Mesenchymal stem cell (in vitro differentiated cells and primary cell): ENCODE measurements at regions not wholly inside any gene's neighbourhood (a gene's known extent, or its start where the extent isn't known, plus 50 kb on each side); places are given as distances from the start of the nearest gene placed in this dataset.

Experiments used
- DNase-seq: peaks from one replicate; pipeline ENCODE4 v3.0.0-alpha.2; 2013
- H2AFZ ChIP-seq: one replicate; pipeline ENCODE4 v1.6.1; 2013; ENCODE audit warnings: low read depth, mild to moderate bottlenecking, control low read depth, inconsistent platforms, low read length, moderate library complexity
- H2AK5ac ChIP-seq: 2 replicates; pipeline ENCODE4 v1.6.1; 2013; ENCODE audit warnings: low read length, moderate library complexity, mild to moderate bottlenecking, inconsistent platforms; ENCODE audit not compliant: severe bottlenecking
- H2BK120ac ChIP-seq: one replicate; pipeline ENCODE4 v1.6.1; 2013; ENCODE audit warnings: low read depth, mild to moderate bottlenecking, inconsistent platforms, low read length, moderate library complexity
- H2BK12ac ChIP-seq, 2 experiments: one replicate each; pipeline ENCODE4 v1.6.1; 2013; ENCODE audit warnings: inconsistent platforms in 2 of 2, low read length in 2 of 2, mild to moderate bottlenecking in 2 of 2, moderate library complexity in 2 of 2, control low read depth in 1 of 2
- H2BK15ac ChIP-seq: one replicate; pipeline ENCODE4 v1.6.1; 2013; ENCODE audit warnings: mild to moderate bottlenecking, low read depth, inconsistent platforms; ENCODE audit not compliant: poor library complexity, severe bottlenecking
- H2BK5ac ChIP-seq: 2 replicates; pipeline ENCODE4 v1.6.1; 2013; ENCODE audit warnings: low read depth, mild to moderate bottlenecking, low read length, control low read depth, inconsistent platforms; ENCODE audit not compliant: poor library complexity, severe bottlenecking
- H3K14ac ChIP-seq, 2 experiments: one replicate each; pipeline ENCODE4 v1.6.1; 2013; ENCODE audit warnings: inconsistent platforms in 2 of 2, low read length in 2 of 2, control low read depth in 1 of 2, mild to moderate bottlenecking in 1 of 2, moderate library complexity in 1 of 2
- H3K18ac ChIP-seq, 2 experiments: one replicate each; pipeline ENCODE4 v1.6.1; 2013; ENCODE audit warnings: inconsistent platforms in 2 of 2, low read length in 2 of 2, control low read depth in 1 of 2, low read depth in 1 of 2, mild to moderate bottlenecking in 1 of 2
- H3K23ac ChIP-seq, 2 experiments: one replicate each; pipeline ENCODE4 v1.6.1; 2013; ENCODE audit warnings: inconsistent platforms in 2 of 2, low read length in 2 of 2, mild to moderate bottlenecking in 2 of 2, moderate library complexity in 2 of 2, control low read depth in 1 of 2
- H3K27ac ChIP-seq: 2 replicates; pipeline ENCODE4 v1.5.1; 2013; ENCODE audit warnings: mild to moderate bottlenecking, moderate library complexity, low read length, control low read depth, inconsistent platforms; ENCODE audit not compliant: poor library complexity, severe bottlenecking
- H3K27me3 ChIP-seq, 2 experiments: 2 replicates each; pipeline versions ENCODE4 v1.6.1 to v1.7.0; 2013; ENCODE audit warnings: low read length in 2 of 2, mild to moderate bottlenecking in 2 of 2, moderate library complexity in 2 of 2, control low read depth in 1 of 2, inconsistent platforms in 1 of 2; ENCODE audit not compliant: control insufficient read depth in 1 of 2, insufficient read depth in 1 of 2
- H3K36me3 ChIP-seq, 2 experiments: 2 replicates each; pipeline versions ENCODE4 v1.6.1 to v1.7.0; 2013; ENCODE audit warnings: low read length in 2 of 2, control low read depth in 1 of 2, inconsistent platforms in 1 of 2, low read depth in 1 of 2, mild to moderate bottlenecking in 1 of 2; ENCODE audit not compliant: insufficient read depth in 2 of 2, control insufficient read depth in 1 of 2
- H3K4ac ChIP-seq, 2 experiments: one replicate each; pipeline ENCODE4 v1.6.1; 2013; ENCODE audit warnings: inconsistent platforms in 2 of 2, low read length in 2 of 2, mild to moderate bottlenecking in 2 of 2, moderate library complexity in 2 of 2, control low read depth in 1 of 2, low read depth in 1 of 2
- H3K4me1 ChIP-seq: 2 replicates; pipeline ENCODE4 v1.6.1; 2013; ENCODE audit warnings: low read depth, low read length, control low read depth; ENCODE audit not compliant: control insufficient read depth, insufficient read depth
- H3K4me2 ChIP-seq: 2 replicates; pipeline ENCODE4 v1.6.1; 2013; ENCODE audit warnings: low read length, mild to moderate bottlenecking, inconsistent platforms; ENCODE audit not compliant: poor library complexity, severe bottlenecking
- H3K4me3 ChIP-seq, 2 experiments: 2 replicates each; pipeline versions ENCODE4 v1.5.1 to v1.7.0; 2013; ENCODE audit warnings: low read length in 2 of 2, mild to moderate bottlenecking in 2 of 2, control low read depth in 1 of 2, low read depth in 1 of 2; ENCODE audit not compliant: insufficient read depth in 1 of 2
- H3K79me1 ChIP-seq: replicated peaks from 2 replicates; pipeline ENCODE4 v1.6.1; 2013; ENCODE audit warnings: mild to moderate bottlenecking, control low read depth, low read length, inconsistent platforms; ENCODE audit not compliant: poor library complexity, severe bottlenecking
- H3K9ac ChIP-seq: 2 replicates; pipeline ENCODE4 v1.7.0; 2013; ENCODE audit warnings: mild to moderate bottlenecking, low read length, moderate library complexity
- H3K9me3 ChIP-seq: 2 replicates; pipeline ENCODE4 v1.7.0; 2013; ENCODE audit warnings: mild to moderate bottlenecking, low read length; ENCODE audit not compliant: control insufficient read depth
- H4K8ac ChIP-seq: one replicate; pipeline ENCODE4 v1.6.1; 2013; ENCODE audit warnings: inconsistent platforms, mild to moderate bottlenecking, low read length, moderate library complexity
- H4K91ac ChIP-seq: one replicate; pipeline ENCODE4 v1.6.1; 2013; ENCODE audit warnings: mild to moderate bottlenecking, low read length, inconsistent platforms
- WGBS: methylation state at CpG from one replicate; pipeline ENCODE4 v1.1.7; 2013; ENCODE audit warnings: mixed read lengths; 5-methylcytosine and 5-hydroxymethylcytosine counted together

- Histone ChIP-seq H4K91ac (no peak overlapping the region), H3K36me3 (no peaks in the 10 kb centered on the region), H3K9me3 (no peaks in the 10 kb centered on the region), H3K27me3 (no peaks in the 10 kb centered on the region), H3K9ac (no peak overlapping the region), H3K4me1 (no peaks in the 10 kb centered on the region), H2BK5ac (no peak overlapping the region), H3K18ac (no peak overlapping the region), H3K4me2 (no peak overlapping the region), H2AFZ (no peak overlapping the region), H3K4ac (no peak overlapping the region), H3K4me3 (no peak overlapping the region), H3K79me1 (no peaks in the 10 kb centered on the region), H2BK120ac (no peak overlapping the region), H2BK12ac (no peak overlapping the region), H4K8ac (no peak overlapping the region), H3K23ac (no peak overlapping the region), H3K14ac (no peak overlapping the region), H2BK15ac (no peak overlapping the region), H2AK5ac (no peak overlapping the region), H3K27ac (no peak overlapping the region)
- no peak for DNase-seq
Measured at GRCh38 chr13:23059173-23059572, 121.6 kb upstream of the SGCG start.

GRCh38 chr13:23060959-23061358 is 119.8 kb upstream of the SGCG start:
- Histone ChIP-seq H2BK12ac (no peak overlapping the region), H2AFZ (no peak overlapping the region), H3K18ac (no peak overlapping the region), H3K4me2 (no peak overlapping the region), H2BK15ac (no peak overlapping the region), H3K4ac (no peak overlapping the region), H3K27me3 (no peaks in the 10 kb centered on the region), H3K27ac (no peak overlapping the region), H4K8ac (no peak overlapping the region), H3K36me3 (no peaks in the 10 kb centered on the region), H3K9ac (no peak overlapping the region), H2AK5ac (no peak overlapping the region), H3K23ac (no peak overlapping the region), H3K4me1 (no peaks in the 10 kb centered on the region), H3K4me3 (no peak overlapping the region), H4K91ac (no peak overlapping the region), H2BK5ac (no peak overlapping the region), H3K14ac (no peak overlapping the region), H3K79me1 (no peaks in the 10 kb centered on the region), H3K9me3 (no peaks in the 10 kb centered on the region), H2BK120ac (no peak overlapping the region)
- WGBS: 80% methylated on average over 1 of the region's 1 CpG
- no peak for DNase-seq

- H2AFZ ChIP-seq: no peak overlapping the region
- 98% methylated on average over 4 of the region's 5 CpGs for WGBS
Measured at GRCh38 chr13:23067129-23067528, 113.7 kb upstream of the SGCG start.

GRCh38 chr13:23069566-23069965 is 111.2 kb upstream of the SGCG start:
- H3K4ac ChIP-seq: no peak overlapping the region
- H3K4me3 ChIP-seq: peak overlapping the region in 1 of 2 experiments; percentile 42
- H3K14ac ChIP-seq: no peak overlapping the region
- no peak overlapping the region for H3K23ac ChIP-seq
- H2BK5ac ChIP-seq: no peak overlapping the region
- no peak overlapping the region for H2BK12ac ChIP-seq
- no peak overlapping the region for H3K18ac ChIP-seq
- no peak overlapping the region for H2BK120ac ChIP-seq
- no peaks in the 10 kb centered on the region for H3K27me3 ChIP-seq
- no peaks in the 10 kb centered on the region for H3K36me3 ChIP-seq
- H2AFZ ChIP-seq: no peak overlapping the region
- H2AK5ac ChIP-seq: no peak overlapping the region
- no peak overlapping the region for H3K4me2 ChIP-seq
- H3K9ac ChIP-seq: peak overlapping the region; percentile 82
- no peak overlapping the region for H2BK15ac ChIP-seq
- H4K8ac ChIP-seq: no peak overlapping the region
- WGBS: no CpG with 5 or more reads among the region's 1 CpG
- DNase-seq: no peak
- H4K91ac ChIP-seq: no peak overlapping the region
- no peaks in the 10 kb centered on the region for H3K79me1 ChIP-seq
- H3K27ac ChIP-seq: no peak overlapping the region
- H3K4me1 ChIP-seq: no peaks in the 10 kb centered on the region
- peaks cover 8% of the 10 kb centered on the region for H3K9me3 ChIP-seq

More at GRCh38 chr13:23067129-23067528, 113.7 kb upstream of the SGCG start:
- Histone ChIP-seq H2BK5ac (no peak overlapping the region), H3K9me3 (peaks cover 8% of the 10 kb centered on the region), H3K27ac (no peak overlapping the region), H2BK12ac (no peak overlapping the region), H3K18ac (no peak overlapping the region), H3K27me3 (no peaks in the 10 kb centered on the region), H3K23ac (no peak overlapping the region), H2BK15ac (no peak overlapping the region), H2AK5ac (no peak overlapping the region), H3K9ac (no peak overlapping the region), H3K79me1 (no peaks in the 10 kb centered on the region), H4K91ac (no peak overlapping the region), H3K4me2 (no peak overlapping the region), H3K36me3 (no peaks in the 10 kb centered on the region), H2BK120ac (no peak overlapping the region), H3K4ac (no peak overlapping the region), H3K4me1 (no peaks in the 10 kb centered on the region), H4K8ac (no peak overlapping the region), H3K14ac (no peak overlapping the region), H3K4me3 (no peak overlapping the region)
- DNase-seq: no peak
